HG03097 (cell line): ENCODE measurements at regions not wholly inside any gene's neighbourhood (a gene's known extent, or its start where the extent isn't known, plus 50 kb on each side); places are given as distances from the start of the nearest gene placed in this dataset.
A peak's percentile ranks its signal among the peaks of the same experiment; 100 is the strongest.
"Not testable (repeated sequence)": the region's sequence is repeated elsewhere in the genome, so short reads cannot be mapped to it uniquely, and the experiment has no call there.

Source experiments
- ATAC-seq: cut with Tn5 transposase; IDR thresholded peaks from one replicate; pipeline ENCODE4 v1.9.1; 2021; ENCODE audit not compliant: unreplicated experiment, low FRiP score

GRCh38 chr18:8912348-8913326, 189.9 kb upstream of the NDUFV2 start:
- peak; percentile 69 for ATAC-seq

DNA sequence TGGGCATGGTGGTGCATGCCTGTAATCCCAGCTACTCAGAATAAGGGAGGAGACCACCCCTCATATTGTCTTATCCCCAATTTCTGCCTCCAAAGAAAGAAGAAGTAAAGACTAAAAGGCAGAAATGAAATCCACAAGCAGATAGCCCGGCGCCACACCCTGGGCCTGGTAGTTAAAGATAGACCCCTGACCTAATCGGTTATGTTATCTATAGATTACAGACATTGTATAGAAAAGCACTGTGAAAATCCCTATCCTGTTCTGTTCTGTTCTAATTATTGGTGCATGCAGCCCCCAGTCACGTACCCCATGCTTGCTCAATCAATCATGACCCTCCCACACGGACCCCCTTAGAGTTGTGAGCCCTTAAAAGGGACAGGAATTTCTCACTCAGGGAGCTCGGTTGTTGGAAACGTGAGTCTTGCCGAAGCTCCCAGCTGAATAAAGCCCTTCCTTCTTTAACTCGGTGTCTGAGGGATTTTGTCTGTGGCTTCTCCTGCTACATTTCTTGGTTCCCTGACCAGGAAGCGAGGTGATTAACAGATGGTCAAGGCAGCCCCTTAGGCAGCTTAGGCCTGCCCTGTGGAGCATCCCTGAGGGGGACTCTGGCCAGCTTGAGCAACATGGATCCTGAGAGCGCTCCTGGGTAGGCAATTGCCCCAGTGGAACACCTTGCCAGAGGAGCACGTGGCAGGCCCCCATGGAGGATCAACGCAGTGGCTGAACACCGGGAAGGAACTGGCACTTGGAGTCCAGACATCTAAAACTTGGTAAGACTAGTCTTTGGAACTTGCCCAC, 188.7 kb upstream of the NDUFV2 start:
- not testable (repeated sequence) for ATAC-seq

- not testable (repeated sequence) for ATAC-seq
Observed at GRCh38 chr18:8914404-8915264, 187.9 kb upstream of the NDUFV2 start.

- ATAC-seq, result not testable (repeated sequence)
Observed at GRCh38 chr18:8920856-8921787, 181.4 kb upstream of the NDUFV2 start.

- no peak for ATAC-seq
Observed at GRCh38 chr18:8926464-8926863, 176.0 kb upstream of the NDUFV2 start.

GRCh38 chr18:8928044-8928443, 174.5 kb upstream of the NDUFV2 start:
- ATAC-seq, result no peak

GRCh38 chr18:8928847-8929780, 173.4 kb upstream of the NDUFV2 start:
- ATAC-seq, result no peak

DNA sequence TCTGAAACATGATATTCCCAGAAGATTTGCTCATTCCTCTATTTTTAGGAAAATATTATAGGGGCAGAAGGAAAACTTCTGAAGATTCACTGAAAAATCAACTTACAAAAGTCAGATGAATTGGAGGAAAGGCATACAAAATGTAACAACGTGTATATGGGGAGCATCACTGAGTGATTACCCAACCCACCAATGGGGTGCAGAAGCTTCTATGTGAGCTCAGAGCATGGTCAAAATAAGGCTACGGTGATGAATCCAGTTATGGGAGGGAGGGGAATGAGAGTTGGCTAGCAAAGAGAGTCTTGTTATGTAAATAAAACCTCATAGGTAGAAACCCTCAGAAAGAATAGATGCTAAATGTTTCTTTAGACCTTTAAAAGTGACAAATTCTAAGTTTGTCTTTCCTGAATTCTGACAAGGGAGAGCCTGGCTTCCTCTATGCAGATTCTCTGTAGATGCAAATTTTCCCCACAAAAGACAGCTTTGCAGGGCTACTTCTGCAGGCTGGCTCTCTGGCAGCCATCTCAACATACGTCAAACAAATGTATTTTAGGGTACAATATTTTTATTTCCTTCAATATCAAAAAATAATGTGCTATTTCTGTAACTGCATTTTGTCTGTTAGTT, 171.4 kb upstream of the NDUFV2 start:
- ATAC-seq, result no peak

DNA sequence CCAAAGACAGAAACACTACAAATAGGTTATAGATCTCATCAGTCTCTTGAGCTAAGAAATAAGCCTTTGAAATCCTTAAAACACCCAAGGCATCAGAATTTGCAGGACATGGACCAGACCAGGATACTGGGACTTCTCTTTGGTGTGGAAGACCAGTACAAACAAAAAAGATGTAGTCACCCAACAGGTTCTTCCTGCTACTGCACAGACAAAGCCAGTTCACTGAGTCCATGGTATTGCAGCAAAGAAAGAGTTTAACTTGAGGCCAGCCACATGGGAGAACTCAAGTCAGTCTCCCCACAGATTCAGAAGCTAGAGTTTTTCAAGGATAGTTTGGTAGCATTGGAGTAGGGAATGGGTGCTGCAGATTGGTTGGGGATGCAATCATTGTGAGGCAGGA, 169.6 kb upstream of the NDUFV2 start:
- no peak for ATAC-seq

DNA sequence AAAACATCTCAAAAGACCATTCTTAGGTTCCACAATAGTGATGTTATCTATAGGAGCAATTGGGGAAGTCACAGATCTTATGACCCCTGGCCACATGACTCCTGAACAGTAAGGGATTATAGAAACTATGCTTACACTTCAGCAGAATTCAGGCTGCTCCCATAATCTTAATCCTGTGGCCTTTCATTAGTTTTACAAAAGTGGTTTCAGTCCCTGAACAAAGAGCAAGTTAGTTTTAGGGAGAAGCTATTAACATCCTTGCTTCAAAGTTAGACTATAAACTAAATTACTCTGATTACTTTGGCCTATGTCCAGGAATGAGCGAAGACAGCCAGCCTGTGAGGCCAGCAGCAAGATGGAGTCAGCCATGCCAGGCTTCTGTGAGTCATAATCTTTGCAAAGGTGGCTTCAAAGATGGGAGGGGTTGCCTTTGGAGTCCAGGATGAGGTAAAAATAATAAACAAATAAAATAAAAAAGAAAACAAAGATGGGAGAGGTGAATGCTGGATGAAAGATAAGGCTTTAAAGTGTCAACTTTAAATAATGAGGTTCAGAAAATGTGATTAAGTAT, 168.7 kb upstream of the NDUFV2 start:
- no peak for ATAC-seq

GRCh38 chr18:8935346-8935745, 167.2 kb upstream of the NDUFV2 start:
- not testable (repeated sequence) for ATAC-seq

DNA sequence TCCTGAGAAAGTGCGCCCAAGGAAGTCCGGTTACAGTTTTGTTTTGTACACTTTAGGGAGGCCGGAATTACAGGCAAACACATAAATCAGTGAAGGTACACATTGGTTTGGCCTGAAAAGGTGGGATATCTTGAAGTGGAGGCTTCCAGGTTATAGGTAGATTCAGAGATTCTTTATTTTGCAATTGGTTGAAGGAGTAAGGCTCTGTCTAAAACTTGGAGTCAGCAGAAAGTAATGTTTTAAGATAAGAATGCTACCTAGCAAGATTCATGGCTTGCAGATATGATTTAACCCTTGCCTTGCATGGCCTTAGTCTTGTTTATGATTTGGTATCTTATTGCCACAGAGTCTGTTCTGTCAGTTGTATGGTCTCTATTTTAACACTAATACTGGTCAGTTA, 165.9 kb upstream of the NDUFV2 start:
- no peak for ATAC-seq

DNA sequence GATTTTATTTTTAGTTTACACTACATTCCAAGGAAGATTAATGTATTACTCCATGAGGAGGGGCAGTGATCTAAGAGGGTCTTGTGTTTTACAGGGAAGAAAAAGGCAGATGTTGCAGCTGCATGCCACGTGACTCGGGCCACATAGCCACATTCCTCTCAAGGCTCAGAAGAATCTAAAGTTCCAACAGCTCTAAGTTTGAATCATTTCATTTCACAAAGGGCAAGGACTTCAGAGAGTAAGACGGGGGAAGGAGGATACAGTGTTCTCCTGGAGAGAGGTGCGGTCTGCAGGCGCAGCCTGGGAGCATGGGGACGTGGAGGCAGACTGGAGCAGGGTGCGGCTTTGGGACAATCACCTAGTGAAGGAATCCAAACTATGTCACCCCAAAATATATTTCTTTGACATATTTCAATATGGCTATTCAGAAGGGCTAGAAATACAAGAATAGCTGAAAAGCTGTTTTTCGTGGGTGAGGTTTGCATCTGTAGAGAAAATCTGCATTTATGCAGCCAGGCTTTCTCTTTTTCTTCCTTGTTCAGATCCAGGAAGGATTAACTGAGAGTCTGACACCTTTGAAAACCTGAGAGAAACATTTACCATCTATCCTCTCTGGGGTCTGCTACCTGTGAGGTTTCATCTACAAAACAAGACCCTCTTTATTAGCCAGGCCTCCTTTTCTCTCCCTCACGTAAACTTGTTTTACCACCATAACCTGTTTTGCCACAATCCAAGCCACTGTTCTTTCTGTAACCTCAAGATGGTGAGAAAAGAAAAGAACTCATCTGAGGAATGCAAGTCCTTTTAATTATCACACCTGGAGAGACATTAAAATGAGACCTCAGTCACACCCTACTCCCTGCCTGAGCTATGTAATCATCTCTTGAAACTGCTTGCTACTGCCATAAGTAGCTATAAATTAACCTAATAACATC, 165.1 kb upstream of the NDUFV2 start:
- no peak for ATAC-seq

- ATAC-seq, result no peak
Observed at GRCh38 chr18:8938817-8939216, 163.7 kb upstream of the NDUFV2 start.

GRCh38 chr18:8942021-8942908, 160.2 kb upstream of the NDUFV2 start:
- no peak for ATAC-seq
